ENCODE measurements at regions not wholly inside any gene's neighbourhood (a gene's known extent, or its start where the extent isn't known, plus 50 kb on each side); places are given as distances from the start of the nearest gene placed in this dataset.

- no peaks in the 10 kb centered on the region for H3K27me3 ChIP-seq (ENCODE audit: control insufficient read depth in 3 of 3, insufficient read depth in 3 of 3, low read length in 2 of 3)
- DNase-seq: peak in 2 of 3 donors; percentile 73 to 88
- no peak overlapping the region for H3K27ac ChIP-seq (ENCODE audit: low read depth in 1 of 2, low read length in 1 of 2)
- no peaks in the 10 kb centered on the region for H3K9me3 ChIP-seq (ENCODE audit: control insufficient read depth in 4 of 4, insufficient read depth in 3 of 4, low read length in 3 of 4)
- whole genome bisulfite sequencing, 2 donors: 84 to 97% methylated on average over 2 of the region's 2 CpGs
- ATAC-seq (ENCODE audit: insufficient read depth, low FRiP score): no peak
- peaks cover 0 to 2% (median 0%) of the 10 kb centered on the region in 5 donors for H3K4me1 ChIP-seq (ENCODE audit: control insufficient read depth in 5 of 5, insufficient read depth in 5 of 5, low read length in 5 of 5)
- no peak overlapping the region for H3K9ac ChIP-seq (ENCODE audit: insufficient read depth in 1 of 2, low read length in 2 of 2)
- TF ChIP-seq, protein P1, sequence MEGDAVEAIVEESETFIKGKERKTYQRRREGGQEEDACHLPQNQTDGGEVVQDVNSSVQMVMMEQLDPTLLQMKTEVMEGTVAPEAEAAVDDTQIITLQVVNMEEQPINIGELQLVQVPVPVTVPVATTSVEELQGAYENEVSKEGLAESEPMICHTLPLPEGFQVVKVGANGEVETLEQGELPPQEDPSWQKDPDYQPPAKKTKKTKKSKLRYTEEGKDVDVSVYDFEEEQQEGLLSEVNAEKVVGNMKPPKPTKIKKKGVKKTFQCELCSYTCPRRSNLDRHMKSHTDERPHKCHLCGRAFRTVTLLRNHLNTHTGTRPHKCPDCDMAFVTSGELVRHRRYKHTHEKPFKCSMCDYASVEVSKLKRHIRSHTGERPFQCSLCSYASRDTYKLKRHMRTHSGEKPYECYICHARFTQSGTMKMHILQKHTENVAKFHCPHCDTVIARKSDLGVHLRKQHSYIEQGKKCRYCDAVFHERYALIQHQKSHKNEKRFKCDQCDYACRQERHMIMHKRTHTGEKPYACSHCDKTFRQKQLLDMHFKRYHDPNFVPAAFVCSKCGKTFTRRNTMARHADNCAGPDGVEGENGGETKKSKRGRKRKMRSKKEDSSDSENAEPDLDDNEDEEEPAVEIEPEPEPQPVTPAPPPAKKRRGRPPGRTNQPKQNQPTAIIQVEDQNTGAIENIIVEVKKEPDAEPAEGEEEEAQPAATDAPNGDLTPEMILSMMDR (IDR thresholded peaks at IDR 0.05; ENCODE audit: control extremely low read depth, extremely low read depth): no peak
- no peak overlapping the region for H3K4me3 ChIP-seq
- no peaks in the 10 kb centered on the region for H3K36me3 ChIP-seq (ENCODE audit: control insufficient read depth in 4 of 4, insufficient read depth in 4 of 4, low read length in 4 of 4)
These were observed 298.7 kb upstream of the EMCN start for GRCh38 chr4:100816436-100817045.

DNA sequence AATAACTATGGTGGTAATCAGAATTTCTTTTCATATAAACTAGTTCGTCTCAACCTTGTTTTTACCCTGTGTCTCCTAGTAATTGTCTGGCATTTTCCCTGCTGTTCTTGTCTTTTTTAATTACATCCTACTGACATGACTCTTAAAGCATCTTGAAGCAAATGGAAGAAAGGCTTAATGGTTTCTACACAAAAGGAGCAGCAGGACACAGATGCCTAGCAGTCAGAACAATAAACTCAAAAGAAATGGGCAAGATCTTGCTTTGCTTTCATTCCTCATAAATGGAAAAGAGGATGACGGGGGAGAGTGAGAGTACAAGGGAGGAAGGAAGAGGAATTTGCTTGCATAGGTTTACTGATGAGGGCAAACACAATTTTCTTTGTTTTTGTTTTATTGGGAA is 293.2 kb upstream of the EMCN start:
- Histone ChIP-seq H3K9me3 (ENCODE audit: control insufficient read depth in 4 of 4, insufficient read depth in 3 of 4, low read length in 3 of 4) (no peaks in the 10 kb centered on the region), H3K27me3 (ENCODE audit: control insufficient read depth in 3 of 3, insufficient read depth in 3 of 3, low read length in 2 of 3) (no peaks in the 10 kb centered on the region), H3K4me1 (ENCODE audit: control insufficient read depth in 5 of 5, insufficient read depth in 5 of 5, low read length in 5 of 5) (peaks cover 0 to 2% (median 0%) of the 10 kb centered on the region in 5 donors), H3K36me3 (ENCODE audit: control insufficient read depth in 4 of 4, insufficient read depth in 4 of 4, low read length in 4 of 4) (no peaks in the 10 kb centered on the region), H3K9ac (ENCODE audit: insufficient read depth in 1 of 2, low read length in 2 of 2) (no peak overlapping the region), H3K27ac (ENCODE audit: low read depth in 1 of 2, low read length in 1 of 2) (no peak overlapping the region), H3K4me3 (no peak overlapping the region)
- TF ChIP-seq, protein P1 (IDR thresholded peaks at IDR 0.05; ENCODE audit: control extremely low read depth, extremely low read depth): no peak
- no peak for ATAC-seq (ENCODE audit: insufficient read depth, low FRiP score)
- whole genome bisulfite sequencing, 2 donors: 72 to 91% methylated on average over 2 of the region's 2 CpGs
- DNase-seq: no peak

DNA sequence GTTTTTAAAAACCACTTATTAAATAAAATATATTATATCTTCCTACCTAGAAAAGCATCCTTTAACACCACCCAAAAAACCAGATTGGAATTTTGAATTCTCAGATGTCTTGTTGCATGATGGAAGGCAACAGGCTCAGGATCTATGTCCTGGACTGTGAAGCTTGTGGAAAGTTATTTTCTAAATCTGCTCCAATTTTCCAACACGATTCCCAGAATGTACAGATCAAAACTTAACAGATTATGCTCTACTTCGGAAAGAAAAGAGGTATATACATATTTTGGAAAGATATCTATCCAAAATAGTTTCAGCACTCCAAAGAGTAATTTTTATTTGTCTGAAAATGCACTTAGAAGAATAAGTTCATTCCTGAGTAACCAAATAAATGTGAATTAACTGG is 291.7 kb upstream of the EMCN start:
- no peak overlapping the region for H3K27ac ChIP-seq (ENCODE audit: low read depth in 1 of 2, low read length in 1 of 2)
- TF ChIP-seq, protein P1 (IDR thresholded peaks at IDR 0.05; ENCODE audit: control extremely low read depth, extremely low read depth): no peak
- H3K9me3 ChIP-seq (ENCODE audit: control insufficient read depth in 4 of 4, insufficient read depth in 3 of 4, low read length in 3 of 4): no peaks in the 10 kb centered on the region
- no peaks in the 10 kb centered on the region for H3K36me3 ChIP-seq (ENCODE audit: control insufficient read depth in 4 of 4, insufficient read depth in 4 of 4, low read length in 4 of 4)
- no peak for DNase-seq
- H3K4me3 ChIP-seq: no peak overlapping the region
- H3K27me3 ChIP-seq (ENCODE audit: control insufficient read depth in 3 of 3, insufficient read depth in 3 of 3, low read length in 2 of 3): no peaks in the 10 kb centered on the region
- no peak overlapping the region for H3K9ac ChIP-seq (ENCODE audit: insufficient read depth in 1 of 2, low read length in 2 of 2)
- ATAC-seq (ENCODE audit: insufficient read depth, low FRiP score): no peak
- peaks cover 0 to 2% (median 0%) of the 10 kb centered on the region in 5 donors for H3K4me1 ChIP-seq (ENCODE audit: control insufficient read depth in 5 of 5, insufficient read depth in 5 of 5, low read length in 5 of 5)
- WGBS, 2 donors: 85 to 91% methylated on average over 2 of the region's 2 CpGs

GRCh38 chr4:100806988-100807387 is 289.2 kb upstream of the EMCN start:
- no peaks in the 10 kb centered on the region for H3K4me1 ChIP-seq (ENCODE audit: control insufficient read depth in 5 of 5, insufficient read depth in 5 of 5, low read length in 5 of 5)
- H3K36me3 ChIP-seq (ENCODE audit: control insufficient read depth in 4 of 4, insufficient read depth in 4 of 4, low read length in 4 of 4): no peaks in the 10 kb centered on the region
- DNase-seq (no peak), ATAC-seq (ENCODE audit: insufficient read depth, low FRiP score) (no peak)
- H3K4me3 ChIP-seq: no peak overlapping the region
- no peak overlapping the region for H3K9ac ChIP-seq (ENCODE audit: insufficient read depth in 1 of 2, low read length in 2 of 2)
- H3K9me3 ChIP-seq (ENCODE audit: control insufficient read depth in 4 of 4, insufficient read depth in 3 of 4, low read length in 3 of 4): peaks cover 0 to 3% (median 0%) of the 10 kb centered on the region in 4 donors
- TF ChIP-seq, protein P1 (IDR thresholded peaks at IDR 0.05; ENCODE audit: control extremely low read depth, extremely low read depth): no peak
- no peaks in the 10 kb centered on the region for H3K27me3 ChIP-seq (ENCODE audit: control insufficient read depth in 3 of 3, insufficient read depth in 3 of 3, low read length in 2 of 3)
- H3K27ac ChIP-seq (ENCODE audit: low read depth in 1 of 2, low read length in 1 of 2): no peak overlapping the region

All from lung (tissue), 11 donors.